Heart left ventricle (tissue), 13 donors: ENCODE measurements at regions not wholly inside any gene's neighbourhood (a gene's known extent, or its start where the extent isn't known, plus 50 kb on each side); places are given as distances from the start of the nearest gene placed in this dataset.

Experiments
- CTCF ChIP-seq, 12 donors: fragments of 200-600 bp; sonication (generic) in 4 of 12; IDR thresholded peaks; one replicate each; pipeline versions ENCODE4 v1.5.0 to v1.8.0; 2018 to 2022; ENCODE audit warnings: antibody characterized with exemption in 12 of 12, mild to moderate bottlenecking in 5 of 12
- POLR2A ChIP-seq, 2 donors: fragments of 450-650 bp; IDR thresholded peaks; one replicate each; pipeline ENCODE4 v1.6.1; 2017; ENCODE audit warnings: antibody characterized with exemption in 2 of 2, mild to moderate bottlenecking in 2 of 2, moderate library complexity in 2 of 2
- donor health status: ischemic (EF 13 %, LVEDD 7.1; RV severe dilation, severe dysfunction).
- donor health status: DM: no; HTN: yes; CAD: no.
- donor health status: DM: no; HTN: no; CAD: no.
- donor health status: ischemic (EF 25% LVEDD 6.9; RV normal size, moderate dysfunction).
- donor health status: ischemic (EF 25% LVEDD 5.7; RV mildly dilated, moderate dysfunction).
- donor health status: ischemic (EF 35%, LVEDD 5.7; RV mildly dilated, moderate dysfunction).
- donor health status: nonischemic (EF 11% LVEDD 7.7; RV severe dilation, severe dysfunction).
- donor health status: DM: yes; HTN: yes; CAD: no.
- donor health status: PGD.
- donor health status: ischemic (EF 29% LVEDD 5.4; RV normal size, mild dysfunction).
- donor health status: nonischemic (EF 23%, LVEDD 6.1; RV moderate dilation, normal function).

GRCh38 chrX:87874043-87874442 is 356.4 kb downstream of the KLHL4 start:
- TF ChIP-seq CTCF (IDR thresholded peaks at IDR 0.05) (no peak), POLR2A (IDR thresholded peaks at IDR 0.05) (no peak)
